ENCODE measurements at regions not wholly inside any gene's neighbourhood (a gene's known extent, or its start where the extent isn't known, plus 50 kb on each side); places are given as distances from the start of the nearest gene placed in this dataset.
A peak's percentile ranks its signal among the peaks of the same experiment; 100 is the strongest.

DNA sequence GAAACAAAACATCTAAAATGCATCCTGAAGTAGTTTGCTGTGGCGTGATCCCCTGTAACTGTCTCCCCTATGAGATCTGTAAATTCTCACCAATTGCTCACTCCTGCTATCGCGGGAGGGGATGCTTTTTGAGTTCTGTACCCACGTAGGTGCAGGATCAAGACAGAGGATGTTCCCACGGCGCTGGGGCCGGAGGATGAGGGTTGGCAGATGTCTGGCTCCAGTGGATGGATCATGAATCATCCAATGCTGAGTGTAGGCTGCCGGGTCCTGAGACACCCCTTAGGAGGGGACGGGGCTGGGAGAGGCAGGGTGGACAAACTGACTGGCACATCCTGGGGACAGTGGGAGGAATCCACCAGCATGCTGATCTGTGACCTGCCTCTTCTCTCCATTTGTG, 224.4 kb downstream of the USP6NL start:
- Histone ChIP-seq H3K27me3 (ENCODE audit: control insufficient read depth, insufficient read depth, low read length) (no peaks in the 10 kb centered on the region), H3K36me3 (replicated peaks; ENCODE audit: control insufficient read depth, insufficient read depth, low read length) (no peaks in the 10 kb centered on the region), H3K4me3 (ENCODE audit: insufficient read depth, low read depth, low read length) (no peak overlapping the region)
- DNase-seq = peak; percentile 46

Data from H7 (cell line).